AG09319 (cell line): ENCODE measurements at regions not wholly inside any gene's neighbourhood (a gene's known extent, or its start where the extent isn't known, plus 50 kb on each side); places are given as distances from the start of the nearest gene placed in this dataset.

Experiments
- DNase-seq: peaks from one replicate; pipeline ENCODE4 v3.0.0-alpha.2; 2010; ENCODE audit warnings: low read depth; ENCODE audit errors: extremely low read depth
- CTCF ChIP-seq: IDR thresholded peaks from 2 replicates; pipeline ENCODE4 v1.5.1; 2011; ENCODE audit warnings: low read depth, mild to moderate bottlenecking, inconsistent platforms, low read length, moderate library complexity

GRCh38 chr1:221632072-221632471 lies 109.8 kb downstream of the DUSP10 start:
- no peak for TF ChIP-seq CTCF
- DNase-seq: no peak

- TF ChIP-seq CTCF: no peak
- no peak for DNase-seq
Measured at GRCh38 chr1:221633841-221634409, 108.0 kb downstream of the DUSP10 start.

- DNase-seq: no peak
- TF ChIP-seq CTCF: no peak
Measured at GRCh38 chr1:221634606-221635005, 107.3 kb downstream of the DUSP10 start.

- no peak for TF ChIP-seq CTCF
- DNase-seq: no peak
Measured at GRCh38 chr1:221635305-221635704, 106.6 kb downstream of the DUSP10 start.

- no peak for DNase-seq
- TF ChIP-seq CTCF: no peak
Measured at GRCh38 chr1:221636096-221636495, 105.8 kb downstream of the DUSP10 start.

- DNase-seq: no peak
- TF ChIP-seq CTCF: no peak
Measured at GRCh38 chr1:221636967-221637366, 104.9 kb downstream of the DUSP10 start.

GRCh38 chr1:221637641-221638041 lies 104.2 kb downstream of the DUSP10 start:
- no peak; the same call in 1 of the 2 replicates for TF ChIP-seq CTCF
- DNase-seq: no peak
